Breast epithelium (tissue), 3 donors: ENCODE measurements at regions not wholly inside any gene's neighbourhood (a gene's known extent, or its start where the extent isn't known, plus 50 kb on each side); places are given as distances from the start of the nearest gene placed in this dataset.

Experiments used
- POLR2A ChIP-seq: fragments of 450-650 bp; IDR thresholded peaks from one replicate; pipeline ENCODE4 v1.6.1; 2016; ENCODE audit warnings: antibody characterized with exemption, mild to moderate bottlenecking, moderate library complexity
- POLR2AphosphoS5 ChIP-seq, 3 donors: sonication (generic); formaldehyde crosslinking; IDR thresholded peaks; one replicate each; pipeline ENCODE4 v1.6.1; 2017; ENCODE audit warnings: antibody characterized with exemption in 3 of 3
- TF ChIP-seq, protein P1 (sequence below), 3 donors: fragments of 450-650 bp; IDR thresholded peaks; one replicate each; pipeline ENCODE4 v1.5.1; 2016 to 2017; ENCODE audit warnings: antibody characterized with exemption in 3 of 3, mild to moderate bottlenecking in 3 of 3, moderate library complexity in 3 of 3

DNA sequence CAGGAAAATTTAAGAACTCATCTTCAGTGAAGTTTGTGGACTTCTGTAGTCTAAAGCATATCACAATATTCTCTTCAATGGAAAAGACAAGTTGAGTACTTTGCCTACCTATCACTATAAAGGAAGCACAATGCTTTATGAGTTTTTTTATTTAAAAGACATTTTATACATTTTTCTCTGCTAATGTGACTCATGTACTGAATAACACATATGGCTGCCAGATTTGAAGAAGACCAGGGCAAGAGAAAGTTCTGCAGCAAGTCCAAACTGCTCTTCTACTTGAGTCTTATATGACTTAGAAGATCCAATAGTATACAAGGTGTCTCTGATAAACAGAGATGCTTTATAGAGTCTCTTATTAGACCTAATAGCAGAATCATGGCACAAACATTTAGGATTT is 978.4 kb downstream of the TLE4 start:
- TF ChIP-seq, protein P1, sequence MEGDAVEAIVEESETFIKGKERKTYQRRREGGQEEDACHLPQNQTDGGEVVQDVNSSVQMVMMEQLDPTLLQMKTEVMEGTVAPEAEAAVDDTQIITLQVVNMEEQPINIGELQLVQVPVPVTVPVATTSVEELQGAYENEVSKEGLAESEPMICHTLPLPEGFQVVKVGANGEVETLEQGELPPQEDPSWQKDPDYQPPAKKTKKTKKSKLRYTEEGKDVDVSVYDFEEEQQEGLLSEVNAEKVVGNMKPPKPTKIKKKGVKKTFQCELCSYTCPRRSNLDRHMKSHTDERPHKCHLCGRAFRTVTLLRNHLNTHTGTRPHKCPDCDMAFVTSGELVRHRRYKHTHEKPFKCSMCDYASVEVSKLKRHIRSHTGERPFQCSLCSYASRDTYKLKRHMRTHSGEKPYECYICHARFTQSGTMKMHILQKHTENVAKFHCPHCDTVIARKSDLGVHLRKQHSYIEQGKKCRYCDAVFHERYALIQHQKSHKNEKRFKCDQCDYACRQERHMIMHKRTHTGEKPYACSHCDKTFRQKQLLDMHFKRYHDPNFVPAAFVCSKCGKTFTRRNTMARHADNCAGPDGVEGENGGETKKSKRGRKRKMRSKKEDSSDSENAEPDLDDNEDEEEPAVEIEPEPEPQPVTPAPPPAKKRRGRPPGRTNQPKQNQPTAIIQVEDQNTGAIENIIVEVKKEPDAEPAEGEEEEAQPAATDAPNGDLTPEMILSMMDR (IDR thresholded peaks at IDR 0.05): no peak
- TF ChIP-seq POLR2AphosphoS5 (IDR thresholded peaks at IDR 0.05): no peak
- TF ChIP-seq POLR2A: no peak
